Fibroblast of mammary gland (primary cell): ENCODE measurements at regions not wholly inside any gene's neighbourhood (a gene's known extent, or its start where the extent isn't known, plus 50 kb on each side); places are given as distances from the start of the nearest gene placed in this dataset.

Source experiments
- DNase-seq: peaks from one replicate; pipeline ENCODE4 v3.0.0-alpha.2; 2010; ENCODE audit warnings: low read depth
- H3K4me3 ChIP-seq: 2 replicates; pipeline ENCODE4 v1.5.1; 2011; ENCODE audit warnings: low read depth, mild to moderate bottlenecking, low read length, moderate library complexity; ENCODE audit not compliant: control insufficient read depth
- TF ChIP-seq, protein P1 (sequence below): conservative IDR thresholded peaks from 2 replicates; pipeline ENCODE4 v1.5.1; 2011; ENCODE audit warnings: low read depth, low read length, inconsistent platforms; ENCODE audit not compliant: control insufficient read depth, insufficient read depth

- no peak for DNase-seq
- TF ChIP-seq, protein P1, sequence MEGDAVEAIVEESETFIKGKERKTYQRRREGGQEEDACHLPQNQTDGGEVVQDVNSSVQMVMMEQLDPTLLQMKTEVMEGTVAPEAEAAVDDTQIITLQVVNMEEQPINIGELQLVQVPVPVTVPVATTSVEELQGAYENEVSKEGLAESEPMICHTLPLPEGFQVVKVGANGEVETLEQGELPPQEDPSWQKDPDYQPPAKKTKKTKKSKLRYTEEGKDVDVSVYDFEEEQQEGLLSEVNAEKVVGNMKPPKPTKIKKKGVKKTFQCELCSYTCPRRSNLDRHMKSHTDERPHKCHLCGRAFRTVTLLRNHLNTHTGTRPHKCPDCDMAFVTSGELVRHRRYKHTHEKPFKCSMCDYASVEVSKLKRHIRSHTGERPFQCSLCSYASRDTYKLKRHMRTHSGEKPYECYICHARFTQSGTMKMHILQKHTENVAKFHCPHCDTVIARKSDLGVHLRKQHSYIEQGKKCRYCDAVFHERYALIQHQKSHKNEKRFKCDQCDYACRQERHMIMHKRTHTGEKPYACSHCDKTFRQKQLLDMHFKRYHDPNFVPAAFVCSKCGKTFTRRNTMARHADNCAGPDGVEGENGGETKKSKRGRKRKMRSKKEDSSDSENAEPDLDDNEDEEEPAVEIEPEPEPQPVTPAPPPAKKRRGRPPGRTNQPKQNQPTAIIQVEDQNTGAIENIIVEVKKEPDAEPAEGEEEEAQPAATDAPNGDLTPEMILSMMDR: no peak
- no peak overlapping the region for H3K4me3 ChIP-seq
Observed at GRCh38 chr11:15864026-15864805, 492.1 kb downstream of the SOX6 start.

- TF ChIP-seq, protein P1: no peak
- H3K4me3 ChIP-seq: no peak overlapping the region
- no peak for DNase-seq
Observed at GRCh38 chr11:15865212-15865987, 490.9 kb downstream of the SOX6 start.

GRCh38 chr11:15867871-15868270, 488.5 kb downstream of the SOX6 start:
- no peak overlapping the region for H3K4me3 ChIP-seq
- no peak for DNase-seq
- TF ChIP-seq, protein P1: no peak

DNA sequence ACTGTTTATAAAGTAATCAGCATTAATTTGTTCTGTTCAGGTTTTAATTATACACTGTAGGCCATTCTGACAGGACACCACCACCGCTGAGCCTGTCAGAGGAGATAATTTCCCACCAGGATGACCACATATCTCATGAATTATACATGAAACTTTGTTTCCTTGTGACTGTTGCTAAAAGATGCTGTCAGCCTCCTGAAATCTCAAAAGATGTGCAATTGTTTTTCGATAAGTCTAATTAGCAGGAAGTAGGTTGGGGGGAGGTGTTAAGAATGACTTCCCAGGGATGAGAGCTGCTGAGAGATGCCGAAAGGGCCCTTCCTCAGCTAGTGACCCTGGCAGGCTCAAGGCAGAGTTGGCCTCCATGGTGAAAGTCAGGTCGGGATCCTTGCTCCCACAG, 485.4 kb downstream of the SOX6 start:
- no peak for DNase-seq
- TF ChIP-seq, protein P1: no peak
- H3K4me3 ChIP-seq: no peak overlapping the region

- DNase-seq: no peak
- TF ChIP-seq, protein P1: no peak
- H3K4me3 ChIP-seq: no peak overlapping the region
Observed at GRCh38 chr11:15871904-15872626, 484.3 kb downstream of the SOX6 start.

- H3K4me3 ChIP-seq: no peak overlapping the region
- no peak for DNase-seq
- TF ChIP-seq, protein P1: no peak
Observed at GRCh38 chr11:15873501-15873900, 482.8 kb downstream of the SOX6 start.
